NOMO-1 treated with DMSO at 0.1 percent for 48 hours (cell line): ENCODE measurements at regions not wholly inside any gene's neighbourhood (a gene's known extent, or its start where the extent isn't known, plus 50 kb on each side); places are given as distances from the start of the nearest gene placed in this dataset.
"Not testable (repeated sequence)": the region's sequence is repeated elsewhere in the genome, so short reads cannot be mapped to it uniquely, and the experiment has no call there.

Experiments
- DNase-seq: peaks from one replicate; lab custom pipeline; 2025; ENCODE audit not compliant: unreplicated experiment; lab: John Stamatoyannopoulos, UW

- no peak for DNase-seq
Measured at GRCh38 chr6:120534954-120535353, 799.3 kb downstream of the TBC1D32 start.

DNA sequence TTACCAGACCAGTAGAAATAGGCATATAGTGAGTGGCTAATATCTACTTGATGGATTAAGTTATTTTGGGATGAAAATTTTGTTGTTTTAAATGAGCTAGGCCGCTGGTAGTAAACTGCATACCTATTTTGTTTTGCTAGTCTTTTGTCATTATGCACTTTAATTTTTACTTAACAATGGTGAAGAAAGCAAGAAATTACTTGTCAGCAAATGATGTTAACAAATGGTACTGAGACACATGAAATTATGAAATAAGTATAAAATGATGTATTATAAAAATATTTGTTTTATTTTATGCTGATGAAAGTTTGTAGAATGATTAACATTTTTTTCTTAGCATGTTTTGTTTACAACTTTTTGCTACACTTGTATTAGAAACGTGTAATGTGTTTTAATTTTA, 807.7 kb downstream of the TBC1D32 start:
- DNase-seq = no peak

DNA sequence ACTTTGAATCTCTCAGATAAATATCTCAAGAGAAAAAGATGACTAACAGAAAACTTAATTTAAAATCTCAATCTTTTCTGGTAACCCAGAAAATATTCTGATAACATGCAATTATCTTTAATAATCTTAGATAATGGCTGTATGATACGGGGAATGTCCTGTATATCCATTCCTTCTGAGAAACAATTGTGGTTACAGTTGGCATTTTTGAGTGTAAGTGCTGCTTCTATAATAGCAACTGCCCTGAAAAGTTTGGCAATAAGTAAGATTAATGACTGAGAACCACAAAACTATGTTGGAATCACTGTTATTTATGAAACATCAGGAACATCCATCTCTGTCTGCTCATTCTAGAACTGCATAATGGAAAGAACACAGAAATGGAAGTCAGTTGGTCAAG, 819.7 kb downstream of the TBC1D32 start:
- no peak for DNase-seq

DNA sequence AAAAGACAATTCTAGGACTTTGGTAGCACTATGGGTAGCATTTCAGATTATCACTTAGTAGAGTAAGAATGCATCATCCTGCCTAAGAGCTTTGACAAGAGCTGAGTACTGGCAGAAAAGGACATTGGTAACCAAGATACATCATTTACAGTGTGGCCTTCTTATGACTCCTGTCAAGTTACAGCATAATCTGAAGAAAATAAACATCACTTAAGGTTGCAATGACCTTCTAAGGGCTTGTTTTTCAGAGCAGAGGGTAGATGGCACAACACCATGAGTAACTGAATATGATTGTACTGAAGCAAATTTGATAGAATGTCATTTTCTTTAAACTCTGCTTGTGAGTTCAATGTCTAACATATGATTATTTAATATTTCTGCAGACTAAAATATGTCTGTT, 822.6 kb downstream of the TBC1D32 start:
- DNase-seq = no peak

GRCh38 chr6:120498711-120499110, 835.6 kb downstream of the TBC1D32 start:
- no peak for DNase-seq

DNA sequence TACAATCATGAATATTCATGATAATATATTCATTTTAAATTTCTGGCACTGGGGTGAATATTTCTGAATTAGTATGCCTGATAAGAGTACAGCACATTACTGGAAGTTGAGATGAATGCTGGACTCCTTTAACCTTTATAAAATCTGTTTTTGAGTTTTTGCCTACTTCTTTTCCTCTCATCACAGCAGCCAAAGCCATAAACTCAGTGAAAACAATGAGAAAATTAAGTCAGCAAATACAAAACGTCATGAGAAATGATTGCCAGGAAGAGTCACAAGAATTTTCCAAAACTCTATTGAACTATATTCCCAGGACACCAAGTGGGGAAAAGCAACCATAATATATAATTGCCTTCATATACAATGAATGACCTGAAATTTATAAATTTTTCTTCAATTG, 837.6 kb downstream of the TBC1D32 start:
- no peak for DNase-seq

DNA sequence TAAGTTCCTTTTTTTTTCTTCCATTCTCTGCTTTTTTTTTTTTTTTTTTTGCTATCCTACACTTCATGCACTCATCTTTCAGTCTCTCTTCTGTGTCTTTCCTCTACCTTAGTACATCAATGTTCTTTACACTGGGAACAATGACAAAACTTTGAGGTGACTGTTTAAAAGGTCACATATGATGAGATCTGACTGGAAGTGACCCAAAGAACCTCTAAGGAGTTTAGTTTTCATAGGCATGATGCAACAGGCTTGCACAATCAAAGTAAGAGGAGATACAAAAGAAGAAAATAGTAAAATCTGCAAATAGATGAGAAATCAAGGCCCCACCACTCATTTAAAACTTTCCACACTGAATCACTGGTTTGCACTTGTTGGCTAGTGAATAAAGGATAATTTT, 840.8 kb downstream of the TBC1D32 start:
- DNase-seq = no peak

DNA sequence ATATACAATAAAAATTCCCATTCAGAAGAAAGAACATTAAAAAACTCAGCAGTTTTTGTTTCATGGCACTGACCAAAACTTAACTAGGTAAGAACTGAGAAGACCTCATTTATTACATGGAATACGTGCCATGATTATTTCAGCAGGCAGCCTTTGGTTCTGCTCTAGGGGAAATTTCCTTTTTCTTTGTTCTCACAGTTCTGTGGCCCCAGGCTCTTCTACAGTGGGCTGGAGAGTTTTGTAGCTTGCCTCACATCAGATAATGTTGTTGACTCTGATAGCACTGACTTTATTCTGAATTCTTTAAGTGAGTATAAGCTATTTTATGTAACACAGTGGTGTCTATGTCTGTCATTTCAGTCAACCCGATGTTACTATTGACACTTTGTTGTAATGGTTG, 844.3 kb downstream of the TBC1D32 start:
- no peak for DNase-seq

GRCh38 chr6:120484146-120484545, 850.1 kb downstream of the TBC1D32 start:
- no peak for DNase-seq

DNA sequence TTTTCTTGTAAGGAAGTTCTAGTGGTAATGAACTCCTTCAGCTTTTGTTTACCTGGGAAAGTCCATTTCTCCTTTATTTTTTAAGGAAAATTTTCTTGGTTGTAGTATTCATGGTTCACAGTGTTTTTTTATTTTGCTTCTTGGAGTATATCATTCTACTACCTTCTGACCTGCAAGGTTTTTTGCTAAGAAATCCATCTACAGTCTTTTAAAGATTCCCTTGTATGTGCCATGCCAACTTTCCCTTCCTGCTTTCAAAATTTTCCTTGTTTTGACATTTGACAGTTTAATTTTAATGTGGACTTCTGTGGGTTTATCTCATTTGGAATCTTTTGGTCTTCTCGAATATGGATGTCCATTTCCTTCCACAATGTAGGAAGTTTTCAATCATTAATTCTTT, 855.6 kb downstream of the TBC1D32 start:
- no peak for DNase-seq

DNA sequence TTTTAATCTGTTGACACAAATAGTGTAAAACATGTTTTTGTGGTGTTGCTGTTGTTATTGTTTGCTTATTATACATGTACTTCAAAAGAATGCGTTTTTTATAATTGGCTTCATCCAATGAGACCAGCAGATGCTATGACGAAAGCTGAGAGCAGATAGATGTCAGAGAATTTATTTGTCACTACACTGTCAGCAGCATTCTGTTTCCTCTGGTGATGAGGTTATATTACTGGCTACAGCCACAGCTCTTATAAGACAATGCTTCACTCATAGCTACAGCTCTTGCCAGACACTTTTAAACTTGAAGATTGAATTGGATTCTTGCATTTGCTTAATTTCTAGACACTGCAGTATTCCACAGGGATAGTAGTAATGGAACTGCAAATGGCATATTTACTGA, 860.5 kb downstream of the TBC1D32 start:
- DNase-seq = no peak

GRCh38 chr6:120468486-120468885, 865.8 kb downstream of the TBC1D32 start:
- no peak for DNase-seq

DNA sequence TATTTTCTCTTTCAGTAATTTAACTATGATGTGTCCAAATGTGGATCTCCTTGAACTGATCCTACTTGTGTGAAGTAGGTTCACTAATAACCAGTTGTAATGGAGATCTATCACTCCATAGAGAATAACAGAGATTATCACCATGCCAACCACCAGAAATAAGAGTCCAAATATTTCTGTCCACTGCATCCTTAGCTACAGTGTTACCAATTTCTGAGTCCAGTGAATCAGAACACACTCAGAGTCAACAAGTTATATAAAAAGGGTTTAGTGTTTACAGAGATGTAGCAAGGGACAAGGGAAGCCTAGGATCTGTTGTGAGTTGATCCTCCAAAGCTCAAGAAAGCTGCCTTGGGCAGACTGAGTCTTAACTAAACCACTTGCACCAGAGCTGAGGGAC, 882.8 kb downstream of the TBC1D32 start:
- DNase-seq = no peak

DNA sequence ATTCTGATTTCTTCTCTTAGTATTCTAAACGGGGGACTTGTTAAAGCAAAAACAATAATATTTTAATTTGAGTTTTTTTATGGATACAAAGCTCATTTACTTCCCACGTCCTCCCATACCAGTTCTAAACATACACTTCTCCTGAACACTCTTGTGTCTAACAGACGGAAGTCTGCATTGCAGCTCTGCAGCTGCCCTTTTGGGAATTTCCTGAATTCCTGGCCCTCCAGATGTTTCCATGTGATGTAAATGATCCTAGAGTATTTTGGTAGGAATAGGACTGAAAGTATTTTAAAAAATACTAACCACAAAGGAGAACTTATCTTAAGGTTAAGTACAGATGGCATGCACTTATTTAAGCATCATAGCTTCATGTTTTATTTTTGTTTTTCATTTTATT, 886.7 kb downstream of the TBC1D32 start:
- DNase-seq = no peak

- not testable (repeated sequence) for DNase-seq
Measured at GRCh38 chr6:120432840-120433239, 901.4 kb downstream of the TBC1D32 start.

DNA sequence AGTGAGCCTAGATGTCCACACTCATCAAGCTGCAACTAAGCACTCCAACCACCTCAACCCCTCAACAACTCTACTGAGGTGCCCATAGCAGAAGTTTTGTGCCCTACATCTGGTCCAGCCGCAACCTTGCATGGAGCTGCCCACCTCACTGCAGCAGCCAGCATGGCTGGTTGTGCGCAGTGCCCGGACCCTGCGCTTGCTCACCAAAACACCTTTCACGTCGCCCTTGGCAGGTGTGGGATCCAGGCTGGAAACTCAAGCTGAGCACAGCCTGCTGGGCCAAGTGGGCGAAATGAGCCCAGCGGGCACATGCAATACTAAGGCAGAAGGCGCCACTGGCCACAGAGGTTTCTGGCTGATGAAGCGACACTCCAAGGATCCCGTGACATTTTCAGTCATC, 902.4 kb downstream of the TBC1D32 start:
- no peak for DNase-seq

- DNase-seq = no peak
Measured at GRCh38 chr6:120411394-120411793, 922.9 kb downstream of the TBC1D32 start.

GRCh38 chr6:120410586-120410985, 923.7 kb downstream of the TBC1D32 start:
- no peak for DNase-seq

GRCh38 chr6:120407696-120408095, 926.6 kb downstream of the TBC1D32 start:
- no peak for DNase-seq

- DNase-seq = no peak
Measured at GRCh38 chr6:120405947-120406346, 928.3 kb downstream of the TBC1D32 start.

- DNase-seq = no peak
Measured at GRCh38 chr6:120395784-120396183, 938.5 kb downstream of the TBC1D32 start.

GRCh38 chr6:120395330-120395729, 939.0 kb downstream of the TBC1D32 start:
- no peak for DNase-seq

DNA sequence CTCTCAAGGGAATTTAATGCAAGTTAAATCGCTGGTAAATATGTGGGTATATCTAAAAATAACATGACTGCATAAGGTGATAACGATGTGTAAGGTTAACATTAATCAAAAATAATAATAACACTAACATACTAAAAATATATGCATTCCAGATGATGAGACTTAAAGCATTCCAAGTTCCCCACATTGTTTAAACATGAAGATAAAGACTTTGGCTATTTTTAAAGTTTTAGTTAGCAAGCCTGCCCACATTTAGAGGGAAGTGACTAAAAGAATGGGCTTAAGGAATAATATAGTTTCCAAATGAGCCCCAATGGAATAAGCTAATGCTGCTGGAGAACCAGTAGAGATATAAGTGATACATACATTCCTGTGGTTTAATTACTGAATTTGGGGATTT, 941.3 kb downstream of the TBC1D32 start:
- DNase-seq = no peak

DNA sequence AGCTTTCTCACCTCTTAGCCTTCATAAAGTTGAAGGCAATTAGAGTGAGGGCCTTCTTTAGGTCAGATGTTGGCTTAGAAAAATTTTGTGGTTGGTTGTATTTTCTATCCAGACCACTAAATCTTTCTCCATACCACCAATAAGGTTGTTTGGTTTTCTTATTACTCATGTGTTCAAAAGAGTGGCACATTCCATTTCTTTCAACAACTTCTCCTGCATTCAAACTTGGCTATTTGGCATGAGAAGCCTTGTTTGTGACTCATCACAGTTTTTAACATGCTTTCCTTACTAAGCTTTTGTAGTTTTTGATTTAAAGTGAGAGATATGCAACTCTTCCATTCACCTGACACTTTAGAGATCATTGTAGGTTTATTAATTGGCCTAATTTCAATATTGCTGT, 949.6 kb downstream of the TBC1D32 start:
- DNase-seq = no peak
